ENCODE measurements at regions not wholly inside any gene's neighbourhood (a gene's known extent, or its start where the extent isn't known, plus 50 kb on each side); places are given as distances from the start of the nearest gene placed in this dataset.

- H3K27me3 ChIP-seq, result no peaks in the 10 kb centered on the region
- WGBS, 2 donors (ENCODE audit: low coverage in 1 of 2), result 79 to 88% methylated on average over 2 to 4 of the region's 4 CpGs
- no peak overlapping the region for H3K27ac ChIP-seq
Measured at GRCh38 chr16:73738266-73738665, 558.3 kb upstream of the PSMD7 start.

GRCh38 chr16:73737637-73738036 lies 559.0 kb upstream of the PSMD7 start:
- Histone ChIP-seq H3K9me3 (no peaks in the 10 kb centered on the region), H3K36me3 (no peaks in the 10 kb centered on the region), H3K27me3 (no peaks in the 10 kb centered on the region), H3K4me3 (no peak overlapping the region), H3K4me1 (no peaks in the 10 kb centered on the region), H3K27ac (no peak overlapping the region)
- intact Hi-C loops (cut with DNase I; ENCODE audit: low total_unique reads) (no loop called here), in situ Hi-C loops (cut with MboI; ENCODE audit: low pct_ligation_motif_present in 1 of 4, low pct_unique_long_range_greater_than_20kb in 1 of 4, low sequenced_read_pairs in 3 of 4) (no loop called here)
- no peak for DNase-seq
- 53 to 63% methylated on average over 3 of the region's 3 CpGs for WGBS, 2 donors (ENCODE audit: low coverage in 1 of 2)
- no peak for TF ChIP-seq CTCF (IDR thresholded peaks at IDR 0.05)
- TF ChIP-seq POLR2AphosphoS5 (IDR thresholded peaks at IDR 0.05), result no peak
- TF ChIP-seq EP300 (IDR thresholded peaks at IDR 0.05; ENCODE audit: low read depth), result no peak
- no peak for TF ChIP-seq POLR2A (IDR thresholded peaks at IDR 0.05)

More at GRCh38 chr16:73738266-73738665, 558.3 kb upstream of the PSMD7 start:
- Histone ChIP-seq H3K4me3 (no peak overlapping the region), H3K4me1 (no peaks in the 10 kb centered on the region), H3K36me3 (no peaks in the 10 kb centered on the region), H3K9me3 (no peaks in the 10 kb centered on the region)
- no peak for DNase-seq
- intact Hi-C loops (cut with DNase I; ENCODE audit: low total_unique reads), result no loop called here
- TF ChIP-seq CTCF (IDR thresholded peaks at IDR 0.05) (no peak), EP300 (IDR thresholded peaks at IDR 0.05; ENCODE audit: low read depth) (no peak), POLR2AphosphoS5 (IDR thresholded peaks at IDR 0.05) (no peak), POLR2A (IDR thresholded peaks at IDR 0.05) (no peak)
- in situ Hi-C loops (cut with MboI; ENCODE audit: low pct_ligation_motif_present in 1 of 4, low pct_unique_long_range_greater_than_20kb in 1 of 4, low sequenced_read_pairs in 3 of 4), result no loop called here

GRCh38 chr16:73735954-73736353 lies 560.7 kb upstream of the PSMD7 start:
- H3K36me3 ChIP-seq, result no peaks in the 10 kb centered on the region
- 83% methylated on average over 1 of the region's 1 CpG; no CpG with 5 or more reads in 1 of the 2 donors for WGBS, 2 donors (ENCODE audit: low coverage in 1 of 2)
- H3K4me3 ChIP-seq, result no peak overlapping the region
- DNase-seq, result no peak
- in situ Hi-C loops (cut with MboI; ENCODE audit: low pct_ligation_motif_present in 1 of 4, low pct_unique_long_range_greater_than_20kb in 1 of 4, low sequenced_read_pairs in 3 of 4) (no loop called here), intact Hi-C loops (cut with DNase I; ENCODE audit: low total_unique reads) (no loop called here)
- no peak overlapping the region for H3K27ac ChIP-seq
- TF ChIP-seq POLR2AphosphoS5 (IDR thresholded peaks at IDR 0.05) (no peak), CTCF (IDR thresholded peaks at IDR 0.05) (no peak), EP300 (IDR thresholded peaks at IDR 0.05; ENCODE audit: low read depth) (no peak), POLR2A (IDR thresholded peaks at IDR 0.05) (no peak)
- no peaks in the 10 kb centered on the region for H3K9me3 ChIP-seq
- no peaks in the 10 kb centered on the region for H3K4me1 ChIP-seq
- no peaks in the 10 kb centered on the region for H3K27me3 ChIP-seq

GRCh38 chr16:73735018-73735417 lies 561.6 kb upstream of the PSMD7 start:
- 51 to 57% methylated on average over 3 of the region's 3 CpGs for WGBS, 2 donors (ENCODE audit: low coverage in 1 of 2)
- Histone ChIP-seq H3K36me3 (no peaks in the 10 kb centered on the region), H3K4me1 (no peaks in the 10 kb centered on the region), H3K27me3 (no peaks in the 10 kb centered on the region), H3K4me3 (no peak overlapping the region), H3K27ac (no peak overlapping the region), H3K9me3 (no peaks in the 10 kb centered on the region)
- intact Hi-C loops (cut with DNase I; ENCODE audit: low total_unique reads) (no loop called here), in situ Hi-C loops (cut with MboI; ENCODE audit: low pct_ligation_motif_present in 1 of 4, low pct_unique_long_range_greater_than_20kb in 1 of 4, low sequenced_read_pairs in 3 of 4) (no loop called here)
- TF ChIP-seq EP300 (IDR thresholded peaks at IDR 0.05; ENCODE audit: low read depth), result no peak
- no peak for TF ChIP-seq CTCF (IDR thresholded peaks at IDR 0.05)
- no peak for TF ChIP-seq POLR2A (IDR thresholded peaks at IDR 0.05)
- TF ChIP-seq POLR2AphosphoS5 (IDR thresholded peaks at IDR 0.05), result no peak
- no peak for DNase-seq
